A673 (cell line): ENCODE measurements at regions not wholly inside any gene's neighbourhood (a gene's known extent, or its start where the extent isn't known, plus 50 kb on each side); places are given as distances from the start of the nearest gene placed in this dataset.

Experiments
- BruUV-seq: library from RNA; stranded (reverse); fragments of 400-500 nt; replicated peaks from 2 replicates; lab custom pipeline; 2021; lab: Mats Ljungman, UMichigan
- CTCF ChIA-PET: fragments of 300-600 bp; sonication (Branson Sonifier 250); formaldehyde crosslinking; loops from one replicate; lab custom pipeline; 2022; ENCODE audit warnings: antibody characterized with exemption; lab: Charles Lee
- POLR2A ChIA-PET: fragments of 300-600 bp; sonication (Branson Sonifier 250); formaldehyde crosslinking; loops from one replicate; lab custom pipeline; 2022; ENCODE audit warnings: antibody characterized with exemption; ENCODE audit not compliant: low non-redundant PET; lab: Charles Lee
- DNase-seq: peaks from one replicate; pipeline ENCODE4 v3.0.0-alpha.2; 2015; ENCODE audit warnings: low spot score
- H3K27ac ChIP-seq: fragments of 200-600 bp; sonication (generic); 2 replicates; pipeline ENCODE4 v1.5.1; 2016; ENCODE audit warnings: mixed run types, low read depth, mild to moderate bottlenecking, mixed read lengths, antibody characterized with exemption, low read length; ENCODE audit not compliant: poor library complexity, severe bottlenecking
- H3K27me3 ChIP-seq: fragments of 200-600 bp; sonication (generic); replicated peaks from 2 replicates; pipeline ENCODE4 v1.6.1; 2017; ENCODE audit warnings: mixed run types, low read depth, mild to moderate bottlenecking, mixed read lengths, antibody characterized with exemption, low read length; ENCODE audit not compliant: insufficient read depth, poor library complexity
- H3K36me3 ChIP-seq: fragments of 200-600 bp; sonication (generic); 2 replicates; pipeline ENCODE4 v1.6.1; 2016; ENCODE audit warnings: mixed run types, mild to moderate bottlenecking, mixed read lengths, antibody characterized with exemption, low read length; ENCODE audit not compliant: insufficient read depth, poor library complexity, severe bottlenecking
- H3K4me1 ChIP-seq: fragments of 200-600 bp; sonication (generic); 2 replicates; pipeline ENCODE4 v1.6.1; 2017; ENCODE audit warnings: mixed run types, mild to moderate bottlenecking, mixed read lengths, antibody characterized with exemption, low read length; ENCODE audit not compliant: insufficient read depth, poor library complexity, severe bottlenecking
- H3K4me3 ChIP-seq: fragments of 200-600 bp; sonication (generic); 2 replicates; pipeline ENCODE4 v1.5.1; 2016; ENCODE audit warnings: low read depth, mixed run types, mild to moderate bottlenecking, mixed read lengths, low read length; ENCODE audit not compliant: poor library complexity, severe bottlenecking
- H3K9me3 ChIP-seq: fragments of 200-600 bp; sonication (generic); 2 replicates; pipeline ENCODE4 v1.6.1; 2016; ENCODE audit warnings: mixed run types, low read depth, mild to moderate bottlenecking, mixed read lengths, antibody characterized with exemption, low read length; ENCODE audit not compliant: poor library complexity, severe bottlenecking
- CTCF ChIP-seq: fragments of 300-800, 200-600 bp; sonication (generic); conservative IDR thresholded peaks from 2 replicates; pipeline ENCODE4 v1.5.1; 2017; ENCODE audit warnings: low read depth, mild to moderate bottlenecking, antibody characterized with exemption, low read length, moderate library complexity, mixed read lengths
- EZH2 ChIP-seq: fragments of 200-600 bp; sonication (generic); IDR thresholded peaks from 2 replicates; pipeline ENCODE4 v1.6.1; 2017; ENCODE audit warnings: borderline replicate concordance, low read depth, mild to moderate bottlenecking, mixed read lengths, antibody characterized with exemption, low read length; ENCODE audit not compliant: poor library complexity, severe bottlenecking
- intact Hi-C: fragments of 100-400 bp; cut with micrococcal nuclease; formaldehyde crosslinking; loops from one replicate; pipeline ENCODE4 v1.10.0; 2022; ENCODE audit not compliant: unreplicated experiment

GRCh38 chr10:52631146-52631545, 141.4 kb downstream of the MBL2 start:
- no peak overlapping the region for H3K4me3 ChIP-seq
- no peak overlapping the region for H3K27ac ChIP-seq
- ChIA-PET POLR2A (no interaction called here), CTCF (no interaction called here)
- H3K27me3 ChIP-seq, result no peaks in the 10 kb centered on the region
- H3K4me1 ChIP-seq, result peaks cover 18% of the 10 kb centered on the region
- no peaks in the 10 kb centered on the region for H3K36me3 ChIP-seq
- BruUV-seq, result no TSS peak
- no peak for DNase-seq
- TF ChIP-seq CTCF (no peak), EZH2 (no peak)
- intact Hi-C loops, result no loop called here
- H3K9me3 ChIP-seq, result no peaks in the 10 kb centered on the region

GRCh38 chr10:52631648-52632047, 140.9 kb downstream of the MBL2 start:
- BruUV-seq, result no TSS peak
- POLR2A ChIA-PET, result no interaction called here

GRCh38 chr10:52632591-52632990, 140.0 kb downstream of the MBL2 start:
- Histone ChIP-seq H3K9me3 (no peaks in the 10 kb centered on the region), H3K4me1 (peaks cover 18% of the 10 kb centered on the region), H3K4me3 (no peak overlapping the region), H3K27me3 (no peaks in the 10 kb centered on the region), H3K27ac (peak overlapping the region; percentile 15), H3K36me3 (no peaks in the 10 kb centered on the region)
- intact Hi-C loops, result no loop called here
- ChIA-PET POLR2A (no interaction called here), CTCF (no interaction called here)
- TF ChIP-seq EZH2, result no peak
- no peak for TF ChIP-seq CTCF
- peak; percentile 83 for DNase-seq
- BruUV-seq, result no TSS peak

More at GRCh38 chr10:52631648-52632047, 140.9 kb downstream of the MBL2 start:
- H3K27me3 ChIP-seq, result no peaks in the 10 kb centered on the region
- CTCF ChIA-PET, result no interaction called here
- no peak overlapping the region for H3K27ac ChIP-seq
- no peaks in the 10 kb centered on the region for H3K36me3 ChIP-seq
- DNase-seq, result no peak
- H3K4me3 ChIP-seq, result no peak overlapping the region
- TF ChIP-seq EZH2 (no peak), CTCF (no peak)
- H3K4me1 ChIP-seq, result peaks cover 18% of the 10 kb centered on the region
- intact Hi-C loops, result no loop called here
- no peaks in the 10 kb centered on the region for H3K9me3 ChIP-seq
